Neural progenitor cell (in vitro differentiated cells): ENCODE measurements at regions not wholly inside any gene's neighbourhood (a gene's known extent, or its start where the extent isn't known, plus 50 kb on each side); places are given as distances from the start of the nearest gene placed in this dataset.
A peak's percentile ranks its signal among the peaks of the same experiment; 100 is the strongest.

Experiments used
- DNase-seq: peaks from one replicate; pipeline ENCODE4 v3.0.0-alpha.2; 2016; ENCODE audit warnings: low spot score
- H2AFZ ChIP-seq: fragments of 200-600 bp; sonication (generic); replicated peaks from 2 replicates; pipeline ENCODE4 v1.6.1; 2016; ENCODE audit warnings: antibody characterized with exemption
- H3F3A ChIP-seq: fragments of 200-600 bp; sonication (generic); 2 replicates; pipeline ENCODE4 v1.6.1; 2016; ENCODE audit warnings: antibody characterized with exemption, low read depth
- H3K27ac ChIP-seq: fragments of 200-600 bp; sonication (generic); 2 replicates; pipeline ENCODE4 v1.5.1; 2016; ENCODE audit warnings: mild to moderate bottlenecking
- H3K27me3 ChIP-seq: fragments of 200-600 bp; sonication (generic); 2 replicates; pipeline ENCODE4 v1.6.1; 2016; ENCODE audit warnings: mild to moderate bottlenecking, moderate library complexity
- H3K36me3 ChIP-seq: fragments of 200-600 bp; sonication (generic); 2 replicates; pipeline ENCODE4 v1.5.1; 2016
- H3K4me1 ChIP-seq: fragments of 200-600 bp; sonication (generic); 2 replicates; pipeline ENCODE4 v1.6.1; 2016; ENCODE audit warnings: mixed run types
- H3K4me2 ChIP-seq: fragments of 200-600 bp; sonication (generic); 2 replicates; pipeline ENCODE4 v1.6.1; 2016
- H3K4me3 ChIP-seq: fragments of 200-600 bp; sonication (generic); 2 replicates; pipeline ENCODE4 v1.5.1; 2016
- H3K79me2 ChIP-seq: fragments of 200-600 bp; sonication (generic); 2 replicates; pipeline ENCODE4 v1.6.1; 2016; ENCODE audit warnings: low read depth
- H3K9ac ChIP-seq: fragments of 200-600 bp; sonication (generic); 2 replicates; pipeline ENCODE4 v1.6.1; 2016
- H3K9me3 ChIP-seq: fragments of 200-600 bp; sonication (generic); 2 replicates; pipeline ENCODE4 v1.5.1; 2016; ENCODE audit warnings: low read depth
- H4K20me1 ChIP-seq: fragments of 200-600 bp; sonication (generic); 2 replicates; pipeline ENCODE4 v1.6.1; 2016; ENCODE audit warnings: low read depth
- H3K27ac Mint-ChIP-seq: 3 replicates; pipeline ENCODE4 v1.8.0; 2021; ENCODE audit warnings: mixed read lengths
- H3K27me3 Mint-ChIP-seq: 2 replicates; pipeline ENCODE4 v1.8.0; 2022; ENCODE audit warnings: low read depth, mild to moderate bottlenecking, inconsistent platforms, moderate library complexity, mixed read lengths; ENCODE audit not compliant: insufficient read depth
- H3K36me3 Mint-ChIP-seq: 3 replicates; pipeline ENCODE4 v1.8.0; 2021; ENCODE audit warnings: mixed read lengths
- H3K4me1 Mint-ChIP-seq: 3 replicates; pipeline ENCODE4 v1.8.0; 2021; ENCODE audit warnings: mixed read lengths
- H3K4me3 Mint-ChIP-seq: 3 replicates; pipeline ENCODE4 v1.8.0; 2021; ENCODE audit warnings: mild to moderate bottlenecking, moderate library complexity, mixed read lengths
- H3K9me3 Mint-ChIP-seq: 3 replicates; pipeline ENCODE4 v1.8.0; 2020; ENCODE audit warnings: mixed read lengths
- EZH2 ChIP-seq: fragments of 200-600 bp; sonication (generic); IDR thresholded peaks from 2 replicates; pipeline ENCODE4 v1.6.1; 2017; ENCODE audit warnings: antibody characterized with exemption, mild to moderate bottlenecking, moderate library complexity
- EZH2phosphoT487 ChIP-seq: fragments of 200-600 bp; sonication (generic); IDR thresholded peaks from 2 replicates; pipeline ENCODE4 v1.6.1; 2017; ENCODE audit warnings: antibody characterized with exemption
- TF ChIP-seq, protein P1 (sequence below): fragments of 200-600 bp; sonication (generic); IDR thresholded peaks from 2 replicates; pipeline ENCODE4 v1.5.1; 2017; ENCODE audit warnings: antibody characterized with exemption, mild to moderate bottlenecking

DNA sequence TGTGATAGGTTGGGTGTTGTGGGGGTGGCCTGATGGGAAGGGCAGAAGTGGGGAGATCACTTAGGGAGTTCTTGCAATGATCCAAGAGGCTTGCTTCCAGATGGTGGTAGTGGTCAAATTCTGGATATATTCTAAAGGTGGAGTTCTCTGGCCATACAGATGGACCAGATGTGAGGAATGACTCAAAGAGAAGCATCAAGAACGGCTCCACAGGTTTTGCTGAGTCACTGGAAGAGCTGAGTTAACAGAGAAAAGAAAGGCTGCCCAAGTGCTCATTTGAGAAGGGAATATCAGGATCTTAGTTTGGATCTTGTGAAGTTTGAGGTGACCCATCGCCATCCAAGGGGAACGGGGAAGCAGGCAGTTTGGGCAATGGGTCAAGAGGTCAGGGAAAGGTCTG, 192.9 kb upstream of the GALNT2 start:
- no peaks in the 10 kb centered on the region for H3K27me3 ChIP-seq
- no peak overlapping the region for H3K9ac ChIP-seq
- no peak overlapping the region for H3K4me2 ChIP-seq
- Mint-ChIP-seq H3K27me3 (peaks cover 14% of the 10 kb centered on the region), H3K9me3 (no peaks in the 10 kb centered on the region), H3K27ac (no peak overlapping the region), H3K4me3 (no peak overlapping the region), H3K4me1 (peaks cover 12% of the 10 kb centered on the region), H3K36me3 (no peaks in the 10 kb centered on the region)
- H2AFZ ChIP-seq = no peak overlapping the region
- no peak for DNase-seq
- H3K36me3 ChIP-seq = no peaks in the 10 kb centered on the region
- TF ChIP-seq EZH2 = no peak
- no peak for TF ChIP-seq EZH2phosphoT487
- TF ChIP-seq, protein P1, sequence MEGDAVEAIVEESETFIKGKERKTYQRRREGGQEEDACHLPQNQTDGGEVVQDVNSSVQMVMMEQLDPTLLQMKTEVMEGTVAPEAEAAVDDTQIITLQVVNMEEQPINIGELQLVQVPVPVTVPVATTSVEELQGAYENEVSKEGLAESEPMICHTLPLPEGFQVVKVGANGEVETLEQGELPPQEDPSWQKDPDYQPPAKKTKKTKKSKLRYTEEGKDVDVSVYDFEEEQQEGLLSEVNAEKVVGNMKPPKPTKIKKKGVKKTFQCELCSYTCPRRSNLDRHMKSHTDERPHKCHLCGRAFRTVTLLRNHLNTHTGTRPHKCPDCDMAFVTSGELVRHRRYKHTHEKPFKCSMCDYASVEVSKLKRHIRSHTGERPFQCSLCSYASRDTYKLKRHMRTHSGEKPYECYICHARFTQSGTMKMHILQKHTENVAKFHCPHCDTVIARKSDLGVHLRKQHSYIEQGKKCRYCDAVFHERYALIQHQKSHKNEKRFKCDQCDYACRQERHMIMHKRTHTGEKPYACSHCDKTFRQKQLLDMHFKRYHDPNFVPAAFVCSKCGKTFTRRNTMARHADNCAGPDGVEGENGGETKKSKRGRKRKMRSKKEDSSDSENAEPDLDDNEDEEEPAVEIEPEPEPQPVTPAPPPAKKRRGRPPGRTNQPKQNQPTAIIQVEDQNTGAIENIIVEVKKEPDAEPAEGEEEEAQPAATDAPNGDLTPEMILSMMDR = no peak
- H3K27ac ChIP-seq = no peak overlapping the region
- H3K79me2 ChIP-seq = no peaks in the 10 kb centered on the region
- H3F3A ChIP-seq = no peaks in the 10 kb centered on the region
- no peak overlapping the region for H3K4me3 ChIP-seq
- H3K9me3 ChIP-seq = no peaks in the 10 kb centered on the region
- no peaks in the 10 kb centered on the region for H4K20me1 ChIP-seq
- H3K4me1 ChIP-seq = no peaks in the 10 kb centered on the region

DNA sequence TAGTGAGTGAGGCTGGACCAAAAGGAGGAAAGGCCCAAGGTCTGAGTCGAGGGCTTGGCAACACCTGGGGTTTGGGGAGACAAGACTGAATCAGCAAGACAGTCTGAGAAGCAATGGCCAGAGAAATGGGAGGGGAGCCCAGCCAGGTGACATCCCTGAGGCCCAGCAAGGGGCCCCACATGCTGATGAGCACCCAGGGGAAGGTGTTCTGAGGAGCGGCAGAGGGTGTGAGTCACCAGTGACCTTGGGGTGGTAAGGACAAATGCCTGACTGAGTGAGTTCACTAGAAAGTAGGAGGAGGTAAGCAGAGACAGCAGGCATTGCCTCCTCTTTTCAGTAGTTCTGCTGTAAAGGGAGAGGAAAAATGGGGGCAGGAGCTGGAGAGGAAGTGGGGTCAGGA, 192.4 kb upstream of the GALNT2 start:
- DNase-seq = no peak
- Histone ChIP-seq H3K4me3 (no peak overlapping the region), H3K4me1 (no peaks in the 10 kb centered on the region), H4K20me1 (no peaks in the 10 kb centered on the region), H3K27me3 (no peaks in the 10 kb centered on the region), H3K4me2 (no peak overlapping the region), H3K9ac (no peak overlapping the region), H3K79me2 (no peaks in the 10 kb centered on the region), H3F3A (no peaks in the 10 kb centered on the region), H3K27ac (no peak overlapping the region), H2AFZ (no peak overlapping the region), H3K9me3 (no peaks in the 10 kb centered on the region), H3K36me3 (no peaks in the 10 kb centered on the region)
- TF ChIP-seq EZH2 (no peak), EZH2phosphoT487 (no peak)
- TF ChIP-seq, protein P1 = no peak
- Mint-ChIP-seq H3K27ac (no peak overlapping the region), H3K9me3 (no peaks in the 10 kb centered on the region), H3K4me1 (peaks cover 7% of the 10 kb centered on the region), H3K36me3 (no peaks in the 10 kb centered on the region), H3K4me3 (no peak overlapping the region), H3K27me3 (peaks cover 14% of the 10 kb centered on the region)

- Histone ChIP-seq H3K9me3 (no peaks in the 10 kb centered on the region), H2AFZ (no peak overlapping the region), H3K4me2 (no peak overlapping the region), H3K27ac (no peak overlapping the region), H3K4me1 (no peaks in the 10 kb centered on the region), H3K4me3 (no peak overlapping the region), H3K79me2 (no peaks in the 10 kb centered on the region), H4K20me1 (no peaks in the 10 kb centered on the region), H3K9ac (no peak overlapping the region), H3K27me3 (no peaks in the 10 kb centered on the region), H3F3A (no peaks in the 10 kb centered on the region), H3K36me3 (no peaks in the 10 kb centered on the region)
- Mint-ChIP-seq H3K36me3 (no peaks in the 10 kb centered on the region), H3K4me1 (peaks cover 7% of the 10 kb centered on the region), H3K4me3 (no peak overlapping the region), H3K27me3 (peaks cover 14% of the 10 kb centered on the region), H3K9me3 (no peaks in the 10 kb centered on the region), H3K27ac (no peak overlapping the region)
- DNase-seq = no peak
- TF ChIP-seq EZH2phosphoT487 = no peak
- TF ChIP-seq, protein P1 = no peak
- no peak for TF ChIP-seq EZH2
Observed at GRCh38 chr1:229875086-229875485, 192.0 kb upstream of the GALNT2 start.

- no peak overlapping the region for H3K4me2 ChIP-seq
- DNase-seq = no peak
- H3K27me3 ChIP-seq = no peaks in the 10 kb centered on the region
- H3F3A ChIP-seq = no peaks in the 10 kb centered on the region
- H2AFZ ChIP-seq = no peak overlapping the region
- Mint-ChIP-seq H3K4me3 (no peak overlapping the region), H3K27ac (peak overlapping the region; percentile 30), H3K27me3 (peaks cover 13% of the 10 kb centered on the region), H3K4me1 (peaks cover 12% of the 10 kb centered on the region), H3K9me3 (no peaks in the 10 kb centered on the region), H3K36me3 (no peaks in the 10 kb centered on the region)
- H3K9me3 ChIP-seq = no peaks in the 10 kb centered on the region
- H3K9ac ChIP-seq = no peak overlapping the region
- TF ChIP-seq EZH2phosphoT487 (no peak), EZH2 (no peak)
- TF ChIP-seq, protein P1 = no peak
- H3K79me2 ChIP-seq = no peaks in the 10 kb centered on the region
- H3K36me3 ChIP-seq = no peaks in the 10 kb centered on the region
- H4K20me1 ChIP-seq = no peaks in the 10 kb centered on the region
- H3K4me3 ChIP-seq = no peak overlapping the region
- no peak overlapping the region for H3K27ac ChIP-seq
- peaks cover 5% of the 10 kb centered on the region for H3K4me1 ChIP-seq
Observed at GRCh38 chr1:229879746-229880145, 187.3 kb upstream of the GALNT2 start.
